DOHH2 (cell line): ENCODE measurements at regions not wholly inside any gene's neighbourhood (a gene's known extent, or its start where the extent isn't known, plus 50 kb on each side); places are given as distances from the start of the nearest gene placed in this dataset.

Source experiments
- EZH2phosphoT487 ChIP-seq: fragments of 200-600 bp; sonication (generic); IDR thresholded peaks from 2 replicates; pipeline ENCODE4 v1.6.1; 2017; ENCODE audit warnings: borderline replicate concordance, mild to moderate bottlenecking, antibody characterized with exemption, low read length, moderate library complexity, mixed read lengths
- TF ChIP-seq, protein P1 (sequence below): fragments of 200-600 bp; sonication (generic); IDR thresholded peaks from one replicate; pipeline ENCODE4 v1.5.1; 2014; ENCODE audit warnings: antibody characterized with exemption, mild to moderate bottlenecking, low read depth, low read length; ENCODE audit not compliant: poor library complexity, severe bottlenecking

DNA sequence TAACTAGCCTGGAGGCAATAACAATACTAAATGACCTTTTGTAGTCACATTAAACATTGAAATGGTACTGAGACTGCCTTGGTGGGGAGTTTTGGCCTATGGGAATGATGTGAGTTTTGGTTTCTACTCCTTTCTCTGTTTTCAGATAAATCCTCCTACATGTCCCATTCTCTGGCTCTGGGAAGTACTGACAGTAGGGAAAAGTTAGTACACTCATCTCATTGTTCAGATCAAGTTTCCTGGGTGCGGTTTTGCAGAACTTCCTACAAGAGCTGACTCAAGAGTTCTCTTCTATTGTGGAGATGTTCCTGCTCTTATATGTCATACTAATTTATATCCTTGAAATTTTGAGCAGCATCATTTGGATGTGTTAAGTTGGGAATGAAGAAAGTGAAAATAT lies 74.2 kb upstream of the MACF1 start:
- TF ChIP-seq, protein P1, sequence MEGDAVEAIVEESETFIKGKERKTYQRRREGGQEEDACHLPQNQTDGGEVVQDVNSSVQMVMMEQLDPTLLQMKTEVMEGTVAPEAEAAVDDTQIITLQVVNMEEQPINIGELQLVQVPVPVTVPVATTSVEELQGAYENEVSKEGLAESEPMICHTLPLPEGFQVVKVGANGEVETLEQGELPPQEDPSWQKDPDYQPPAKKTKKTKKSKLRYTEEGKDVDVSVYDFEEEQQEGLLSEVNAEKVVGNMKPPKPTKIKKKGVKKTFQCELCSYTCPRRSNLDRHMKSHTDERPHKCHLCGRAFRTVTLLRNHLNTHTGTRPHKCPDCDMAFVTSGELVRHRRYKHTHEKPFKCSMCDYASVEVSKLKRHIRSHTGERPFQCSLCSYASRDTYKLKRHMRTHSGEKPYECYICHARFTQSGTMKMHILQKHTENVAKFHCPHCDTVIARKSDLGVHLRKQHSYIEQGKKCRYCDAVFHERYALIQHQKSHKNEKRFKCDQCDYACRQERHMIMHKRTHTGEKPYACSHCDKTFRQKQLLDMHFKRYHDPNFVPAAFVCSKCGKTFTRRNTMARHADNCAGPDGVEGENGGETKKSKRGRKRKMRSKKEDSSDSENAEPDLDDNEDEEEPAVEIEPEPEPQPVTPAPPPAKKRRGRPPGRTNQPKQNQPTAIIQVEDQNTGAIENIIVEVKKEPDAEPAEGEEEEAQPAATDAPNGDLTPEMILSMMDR: no peak
- TF ChIP-seq EZH2phosphoT487: no peak
